B cell (primary cell): ENCODE measurements at regions not wholly inside any gene's neighbourhood (a gene's known extent, or its start where the extent isn't known, plus 50 kb on each side); places are given as distances from the start of the nearest gene placed in this dataset.

ENCODE experiments used
- ATAC-seq: fragments of 200-7000 bp; cut with Tn5 transposase; one replicate; pipeline ENCODE4 v1.10.0; 2021; ENCODE audit warnings: low read depth, mild to moderate bottlenecking, moderate number of reproducible peaks, moderate library complexity
- CTCF ChIA-PET: fragments of 350-600 bp; sonication (Branson Sonifier 250); formaldehyde crosslinking; loops from one replicate; lab custom pipeline; 2021; ENCODE audit warnings: antibody characterized with exemption, inconsistent platforms; lab: Charles Lee
- POLR2A ChIA-PET: fragments of 350-600 bp; sonication (Branson Sonifier 250); formaldehyde crosslinking; loops from one replicate; lab custom pipeline; 2021; ENCODE audit warnings: antibody characterized with exemption; lab: Charles Lee
- DNase-seq: peaks from one replicate; pipeline ENCODE4 v3.0.0; 2013
- H2AFZ ChIP-seq: 2 replicates; pipeline ENCODE4 v1.6.1; 2012; ENCODE audit warnings: mild to moderate bottlenecking, low read depth, low read length; ENCODE audit not compliant: insufficient read depth, poor library complexity, severe bottlenecking
- H3K27ac ChIP-seq, 2 donors: 1 replicate in 1 of 2; 2 replicates in 1 of 2; pipeline ENCODE4 v1.5.1; 2012 to 2013; ENCODE audit warnings: low read length in 2 of 2, mild to moderate bottlenecking in 2 of 2, moderate library complexity in 1 of 2
- H3K27me3 ChIP-seq, 4 experiments: fragments of 200-600 bp in 1 of 4; sonication (generic) in 1 of 4; replicated peaks in 1 of 4; 1 replicate in 2 of 4; 2 replicates in 2 of 4; pipeline versions ENCODE4 v1.6.1 to v1.7.0; 2013 to 2016; ENCODE audit warnings: low read length in 3 of 4, mild to moderate bottlenecking in 2 of 4, mixed read lengths in 1 of 4, moderate library complexity in 1 of 4; ENCODE audit not compliant: insufficient read depth in 4 of 4, control insufficient read depth in 3 of 4; ENCODE audit errors: control extremely low read depth in 1 of 4
- H3K36me3 ChIP-seq, 2 experiments: replicated peaks in 1 of 2; 1 replicate in 1 of 2; 2 replicates in 1 of 2; pipeline versions ENCODE4 v1.6.1 to v1.7.1; 2013; ENCODE audit warnings: low read length in 1 of 2; ENCODE audit not compliant: insufficient read depth in 2 of 2, control insufficient read depth in 1 of 2; ENCODE audit errors: control extremely low read depth in 1 of 2, extremely low read depth in 1 of 2
- H3K4me1 ChIP-seq, 2 donors: fragments of 200-600 bp in 1 of 2; sonication (generic) in 1 of 2; 1 replicate in 1 of 2; 2 replicates in 1 of 2; pipeline versions ENCODE4 v1.5.1 to v1.6.1; 2013 to 2017; ENCODE audit warnings: low read length in 2 of 2; ENCODE audit not compliant: control insufficient read depth in 2 of 2, insufficient read depth in 2 of 2
- H3K4me2 ChIP-seq: replicated peaks from 2 replicates; pipeline ENCODE3; 2012; ENCODE audit warnings: mild to moderate bottlenecking, low read depth, low read length; ENCODE audit not compliant: poor library complexity, severe bottlenecking
- H3K4me3 ChIP-seq, 5 experiments: fragments of 200-600 bp in 1 of 5; sonication (generic) in 1 of 5; 1 replicate in 3 of 5; 2 replicates in 2 of 5; pipeline versions ENCODE4 v1.5.1 to v1.7.0; 2011 to 2016; ENCODE audit warnings: low read length in 4 of 5, mild to moderate bottlenecking in 4 of 5, low read depth in 2 of 5, control low read depth in 1 of 5, moderate library complexity in 1 of 5; ENCODE audit not compliant: insufficient read depth in 1 of 5; ENCODE audit errors: control extremely low read depth in 1 of 5, extremely low read depth in 1 of 5
- H3K79me2 ChIP-seq: fragments of 200-600 bp; sonication (generic); one replicate; pipeline ENCODE4 v1.6.0; 2016; ENCODE audit warnings: low read length; ENCODE audit not compliant: control insufficient read depth, insufficient read depth
- H3K9ac ChIP-seq: fragments of 200-600 bp; sonication (generic); 2 replicates; pipeline ENCODE4 v1.6.1; 2017; ENCODE audit warnings: mild to moderate bottlenecking, low read length, moderate library complexity
- H3K9me3 ChIP-seq, 3 donors: one replicate each; pipeline versions ENCODE4 v1.6.1 to v1.7.1; 2013; ENCODE audit warnings: low read length in 2 of 3; ENCODE audit not compliant: control insufficient read depth in 2 of 3, insufficient read depth in 1 of 3; ENCODE audit errors: control extremely low read depth in 1 of 3
- H4K20me1 ChIP-seq: 2 replicates; pipeline ENCODE4 v1.6.0; 2012; ENCODE audit warnings: mild to moderate bottlenecking, low read length; ENCODE audit not compliant: insufficient read depth, control insufficient read depth, poor library complexity, severe bottlenecking
- H3K27ac Mint-ChIP-seq: one replicate; pipeline ENCODE4 v1.8.0; 2021; ENCODE audit warnings: mixed read lengths
- H3K27me3 Mint-ChIP-seq: one replicate; pipeline ENCODE4 v1.8.0; 2021; ENCODE audit warnings: mixed read lengths
- H3K4me1 Mint-ChIP-seq: one replicate; pipeline ENCODE4 v1.8.0; 2021; ENCODE audit warnings: mixed read lengths
- H3K4me3 Mint-ChIP-seq: one replicate; pipeline ENCODE4 v1.8.0; 2021; ENCODE audit warnings: mixed read lengths
- H3K9me3 Mint-ChIP-seq: one replicate; pipeline ENCODE4 v1.8.0; 2022; ENCODE audit warnings: mixed read lengths; ENCODE audit not compliant: insufficient read depth
- CTCF ChIP-seq: fragments of 200-600 bp; IDR thresholded peaks from one replicate; pipeline ENCODE4 v1.8.0; 2022; ENCODE audit warnings: antibody characterized with exemption, mild to moderate bottlenecking
- EZH2 ChIP-seq: IDR thresholded peaks from 2 replicates; pipeline ENCODE4 v1.6.1; 2012; ENCODE audit warnings: borderline replicate concordance, low read depth, mild to moderate bottlenecking, moderate library complexity, low read length; ENCODE audit not compliant: insufficient read depth, poor library complexity, severe bottlenecking
- WGBS: methylation state at CpG from one replicate; pipeline ENCODE4 v1.1.5; 2013; ENCODE audit warnings: missing lambda C conversion rate; ENCODE audit not compliant: insufficient coverage; 5-methylcytosine and 5-hydroxymethylcytosine counted together
- intact Hi-C: fragments of 100-400 bp; cut with micrococcal nuclease; formaldehyde crosslinking; loops from one replicate; pipeline ENCODE4 v1.10.0; 2022

- no CpG with 5 or more reads among the region's 3 CpGs for WGBS
- no peaks in the 10 kb centered on the region for H4K20me1 ChIP-seq
- ChIA-PET CTCF (no interaction called here), POLR2A (no interaction called here)
- H3K79me2 ChIP-seq: no peaks in the 10 kb centered on the region
- no peak for DNase-seq
- H3K36me3 ChIP-seq: no peaks in the 10 kb centered on the region
- Mint-ChIP-seq H3K27me3 (no peaks in the 10 kb centered on the region), H3K27ac (no peak overlapping the region), H3K4me1 (no peaks in the 10 kb centered on the region), H3K9me3 (no peaks in the 10 kb centered on the region), H3K4me3 (no peak overlapping the region)
- H3K9ac ChIP-seq: no peak overlapping the region
- no peak overlapping the region for H3K4me2 ChIP-seq
- H3K4me1 ChIP-seq: no peaks in the 10 kb centered on the region
- no peak overlapping the region for H2AFZ ChIP-seq
- no peak overlapping the region for H3K4me3 ChIP-seq
- TF ChIP-seq CTCF: no peak
- TF ChIP-seq EZH2: no peak
- intact Hi-C loops: no loop called here
- H3K27ac ChIP-seq: no peak overlapping the region
- H3K27me3 ChIP-seq: no peaks in the 10 kb centered on the region
- no peak for ATAC-seq
- peaks cover 0 to 2% (median 0%) of the 10 kb centered on the region in 3 donors for H3K9me3 ChIP-seq
Observed at GRCh38 chr1:195590649-195591048, 1017.6 kb downstream of the KCNT2 start.

GRCh38 chr1:195584870-195585624 lies 1023.2 kb downstream of the KCNT2 start:
- H3K4me1 Mint-ChIP-seq: no peaks in the 10 kb centered on the region
- ChIA-PET POLR2A (no interaction called here), CTCF (no interaction called here)
- DNase-seq (no peak), ATAC-seq (no peak)
- H3K27ac Mint-ChIP-seq: no peak overlapping the region
- Histone ChIP-seq H3K9ac (no peak overlapping the region), H2AFZ (no peak overlapping the region), H3K4me1 (no peaks in the 10 kb centered on the region), H4K20me1 (no peaks in the 10 kb centered on the region), H3K27ac (no peak overlapping the region), H3K4me3 (no peak overlapping the region), H3K36me3 (no peaks in the 10 kb centered on the region), H3K9me3 (peaks cover 0 to 6% (median 2%) of the 10 kb centered on the region in 3 donors), H3K27me3 (no peaks in the 10 kb centered on the region), H3K79me2 (no peaks in the 10 kb centered on the region), H3K4me2 (no peak overlapping the region)
- intact Hi-C loops: no loop called here
- no peak overlapping the region for H3K4me3 Mint-ChIP-seq
- H3K27me3 Mint-ChIP-seq: no peaks in the 10 kb centered on the region
- WGBS: 60% methylated on average over 1 of the region's 2 CpGs
- no peak for TF ChIP-seq EZH2
- TF ChIP-seq CTCF: no peak
- peaks cover 2% of the 10 kb centered on the region for H3K9me3 Mint-ChIP-seq
